ENCODE measurements at regions not wholly inside any gene's neighbourhood (a gene's known extent, or its start where the extent isn't known, plus 50 kb on each side); places are given as distances from the start of the nearest gene placed in this dataset.
"Not testable (repeated sequence)": the region's sequence is repeated elsewhere in the genome, so short reads cannot be mapped to it uniquely, and the experiment has no call there.

DNA sequence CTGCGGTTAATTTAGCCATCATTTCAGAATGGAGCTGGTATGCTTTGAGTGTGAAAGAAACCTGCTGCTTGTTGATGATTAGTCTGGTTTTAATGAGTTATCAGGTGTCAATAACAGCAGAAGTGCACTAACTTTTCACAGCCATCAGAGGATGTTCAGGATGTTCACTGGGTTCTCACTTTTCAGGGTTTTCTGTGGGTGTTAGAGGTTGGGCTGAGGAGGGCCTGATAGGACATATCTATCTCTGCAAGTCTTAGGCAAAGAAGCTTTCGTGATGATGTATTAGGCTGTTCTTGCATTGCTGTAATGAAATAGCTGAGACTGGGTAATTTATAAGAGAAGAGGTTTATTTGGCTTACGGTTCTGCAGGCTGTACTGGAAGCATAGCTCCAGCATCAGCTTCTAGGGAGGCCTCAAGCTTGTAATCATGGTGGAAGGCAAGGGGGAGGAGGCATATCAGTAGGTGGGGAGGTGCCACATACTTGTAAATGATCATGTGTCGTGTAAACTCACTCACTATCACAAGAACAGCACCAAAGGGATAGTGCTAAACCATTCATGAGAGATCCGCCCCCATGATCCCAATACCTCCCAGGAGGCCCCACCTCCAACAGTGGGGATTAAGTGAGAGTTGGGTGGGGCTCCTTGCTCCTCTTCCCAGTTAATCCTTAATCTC, 376.2 kb downstream of the NPIPA7 start:
- H3K27ac ChIP-seq; H3K27me3 ChIP-seq (replicated peaks; ENCODE audit: insufficient read depth); H2AFZ ChIP-seq; H3K4me2 ChIP-seq (ENCODE audit: unreplicated experiment); H3K79me2 ChIP-seq (ENCODE audit: insufficient read depth); H4K20me1 ChIP-seq (ENCODE audit: insufficient read depth); H3K9me2 ChIP-seq (ENCODE audit: insufficient read depth); H3K4me1 ChIP-seq (ENCODE audit: insufficient read depth); DNase-seq; H3K9me3 ChIP-seq (ENCODE audit: low read depth); H3F3A ChIP-seq (ENCODE audit: insufficient read depth); H3K36me3 ChIP-seq (ENCODE audit: low read depth); H3K4me3 ChIP-seq; H3K9ac ChIP-seq; in situ Hi-C loops (cut with MboI): not testable (repeated sequence)
- WGBS, 2 experiments (ENCODE audit: low coverage in 1 of 2, low lambda C conversion rate in 2 of 2, missing lambda C conversion rate in 2 of 2) = 9 to 25% methylated on average over 1 of the region's 5 CpGs

DNA sequence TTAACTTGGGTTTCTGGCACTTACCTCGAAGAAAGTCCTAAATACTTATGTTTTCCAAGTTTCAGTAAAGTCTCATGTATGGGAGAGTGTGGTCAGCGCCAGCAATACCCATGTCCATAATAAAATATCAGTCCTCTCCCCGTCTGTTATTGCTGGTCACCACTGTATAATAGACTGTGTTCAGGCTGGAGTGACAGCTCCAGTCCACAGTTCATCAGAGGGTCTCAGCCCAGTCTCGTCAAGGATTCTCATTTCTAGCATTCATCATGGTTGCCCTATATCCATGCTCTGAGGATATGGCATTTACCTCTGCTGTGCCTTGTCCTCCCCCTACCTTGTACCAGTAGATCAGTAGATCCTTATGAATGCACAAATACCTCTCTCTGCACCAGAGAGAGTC, 384.5 kb downstream of the NPIPA7 start:
- Histone ChIP-seq H3K9me3 (ENCODE audit: low read depth) (no peaks in the 10 kb centered on the region), H4K20me1 (ENCODE audit: insufficient read depth) (no peaks in the 10 kb centered on the region), H3K36me3 (ENCODE audit: low read depth) (no peaks in the 10 kb centered on the region), H3K27me3 (replicated peaks; ENCODE audit: insufficient read depth) (no peaks in the 10 kb centered on the region), H3K9ac (no peak overlapping the region), H3K9me2 (ENCODE audit: insufficient read depth) (no peaks in the 10 kb centered on the region), H3F3A (ENCODE audit: insufficient read depth) (no peaks in the 10 kb centered on the region), H2AFZ (no peak overlapping the region), H3K79me2 (ENCODE audit: insufficient read depth) (no peaks in the 10 kb centered on the region), H3K4me3 (no peak overlapping the region), H3K27ac (no peak overlapping the region), H3K4me1 (ENCODE audit: insufficient read depth) (no peaks in the 10 kb centered on the region), H3K4me2 (ENCODE audit: unreplicated experiment) (no peak overlapping the region)
- no peak for DNase-seq
- TF ChIP-seq EZH2 (IDR thresholded peaks at IDR 0.05; ENCODE audit: insufficient read depth, poor library complexity, severe bottlenecking) (no peak), EZH2phosphoT487 (IDR thresholded peaks at IDR 0.05; ENCODE audit: insufficient read depth, low read depth) (no peak)
- in situ Hi-C loops (cut with MboI) = no loop called here
- WGBS, 2 experiments (ENCODE audit: low coverage in 1 of 2, low lambda C conversion rate in 2 of 2, missing lambda C conversion rate in 2 of 2) = 15 to 23% methylated on average over 4 of the region's 4 CpGs

DNA sequence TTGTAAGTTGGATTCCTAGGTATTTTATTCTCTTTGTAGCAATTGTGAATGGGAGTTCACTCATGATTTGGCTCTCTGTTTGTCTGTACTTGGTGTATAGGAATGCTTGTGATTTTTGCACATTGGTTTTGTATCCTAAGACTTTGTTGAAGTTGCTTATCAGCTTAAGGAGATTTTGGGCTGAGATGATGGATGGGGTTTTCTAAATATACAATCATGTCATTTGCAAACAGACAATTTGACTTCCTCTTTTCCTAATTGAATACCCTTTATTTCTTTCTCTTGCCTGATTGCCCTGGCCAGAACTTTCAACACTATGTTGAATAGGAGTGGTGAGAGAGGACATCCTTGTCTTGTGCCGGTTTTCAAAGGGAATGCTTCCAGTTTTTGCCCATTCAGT, 391.8 kb downstream of the NPIPA7 start:
- H3K36me3 ChIP-seq (ENCODE audit: low read depth); H3K4me3 ChIP-seq; H2AFZ ChIP-seq; H3K9me3 ChIP-seq (ENCODE audit: low read depth); H3K79me2 ChIP-seq (ENCODE audit: insufficient read depth); H3K4me1 ChIP-seq (ENCODE audit: insufficient read depth); DNase-seq; H3K9me2 ChIP-seq (ENCODE audit: insufficient read depth); H3K9ac ChIP-seq; H3K27ac ChIP-seq; H3K4me2 ChIP-seq (ENCODE audit: unreplicated experiment); H3K27me3 ChIP-seq (replicated peaks; ENCODE audit: insufficient read depth); in situ Hi-C loops (cut with MboI); H4K20me1 ChIP-seq (ENCODE audit: insufficient read depth); H3F3A ChIP-seq (ENCODE audit: insufficient read depth): not testable (repeated sequence)
- WGBS, 2 experiments (ENCODE audit: low coverage in 1 of 2, low lambda C conversion rate in 2 of 2, missing lambda C conversion rate in 2 of 2) = 20 to 26% methylated on average over 1 of the region's 1 CpG

DNA sequence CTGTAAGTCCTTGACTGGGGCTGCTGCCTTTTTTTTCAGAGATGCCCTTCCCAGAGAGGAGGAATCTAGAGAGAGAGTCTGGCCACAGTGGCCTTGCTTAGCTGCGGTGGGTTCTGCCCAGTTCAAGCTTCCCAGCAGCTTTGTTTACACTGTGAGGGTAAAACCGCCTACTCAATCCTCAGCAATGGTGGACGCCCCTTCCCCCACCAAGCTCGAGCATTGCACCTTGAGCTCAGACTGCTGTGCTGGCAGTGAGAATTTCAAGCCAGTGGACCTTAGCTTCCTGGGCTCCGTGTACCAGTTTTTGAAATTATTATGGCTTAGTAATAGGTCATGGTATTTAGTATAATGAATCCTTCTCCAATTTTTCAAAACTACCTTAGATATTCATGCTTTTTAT, 395.4 kb downstream of the NPIPA7 start:
- in situ Hi-C loops (cut with MboI) = no loop called here
- Histone ChIP-seq H3K27me3 (replicated peaks; ENCODE audit: insufficient read depth) (no peaks in the 10 kb centered on the region), H3K27ac (no peak overlapping the region), H2AFZ (no peak overlapping the region), H3K4me1 (ENCODE audit: insufficient read depth) (no peaks in the 10 kb centered on the region), H4K20me1 (ENCODE audit: insufficient read depth) (no peaks in the 10 kb centered on the region), H3K36me3 (ENCODE audit: low read depth) (no peaks in the 10 kb centered on the region), H3K9me3 (ENCODE audit: low read depth) (no peaks in the 10 kb centered on the region), H3K79me2 (ENCODE audit: insufficient read depth) (no peaks in the 10 kb centered on the region), H3K9ac (no peak overlapping the region), H3K9me2 (ENCODE audit: insufficient read depth) (no peaks in the 10 kb centered on the region), H3K4me2 (ENCODE audit: unreplicated experiment) (no peak overlapping the region), H3K4me3 (no peak overlapping the region), H3F3A (ENCODE audit: insufficient read depth) (no peaks in the 10 kb centered on the region)
- TF ChIP-seq EZH2phosphoT487 (IDR thresholded peaks at IDR 0.05; ENCODE audit: insufficient read depth, low read depth) (no peak), EZH2 (IDR thresholded peaks at IDR 0.05; ENCODE audit: insufficient read depth, poor library complexity, severe bottlenecking) (no peak)
- no peak for DNase-seq
- WGBS, 2 experiments (ENCODE audit: low coverage in 1 of 2, low lambda C conversion rate in 2 of 2, missing lambda C conversion rate in 2 of 2) = 22 to 28% methylated on average over 5 of the region's 5 CpGs

DNA sequence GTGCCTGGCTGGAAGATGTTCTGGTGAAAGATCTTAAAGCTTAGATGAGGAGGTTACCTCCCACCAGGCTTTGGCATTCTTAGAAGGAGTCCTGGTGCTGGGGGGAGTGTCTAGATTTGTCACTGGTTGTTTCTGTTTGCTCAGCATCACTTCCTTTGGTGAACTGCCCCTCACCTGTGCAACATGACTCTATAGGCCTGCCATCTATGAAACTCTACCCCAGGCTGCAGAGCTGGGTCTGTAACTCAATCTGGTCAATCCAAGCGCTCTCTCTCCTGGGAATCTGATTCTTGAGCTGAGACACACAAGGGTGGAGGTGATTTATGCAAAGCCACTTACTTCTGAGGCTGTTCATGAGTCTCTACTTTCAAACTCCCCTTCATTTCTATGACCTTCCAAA, 399.4 kb downstream of the NPIPA7 start:
- Histone ChIP-seq H3K4me2 (ENCODE audit: unreplicated experiment) (no peak overlapping the region), H3K27ac (no peak overlapping the region), H3K36me3 (ENCODE audit: low read depth) (no peaks in the 10 kb centered on the region), H3K9ac (no peak overlapping the region), H3K4me3 (no peak overlapping the region), H3K9me3 (ENCODE audit: low read depth) (no peaks in the 10 kb centered on the region), H3K9me2 (ENCODE audit: insufficient read depth) (no peaks in the 10 kb centered on the region), H3F3A (ENCODE audit: insufficient read depth) (no peaks in the 10 kb centered on the region), H4K20me1 (ENCODE audit: insufficient read depth) (no peaks in the 10 kb centered on the region), H2AFZ (no peak overlapping the region), H3K4me1 (ENCODE audit: insufficient read depth) (no peaks in the 10 kb centered on the region), H3K27me3 (replicated peaks; ENCODE audit: insufficient read depth) (no peaks in the 10 kb centered on the region), H3K79me2 (ENCODE audit: insufficient read depth) (no peaks in the 10 kb centered on the region)
- DNase-seq = no peak
- TF ChIP-seq EZH2phosphoT487 (IDR thresholded peaks at IDR 0.05; ENCODE audit: insufficient read depth, low read depth) (no peak), EZH2 (IDR thresholded peaks at IDR 0.05; ENCODE audit: insufficient read depth, poor library complexity, severe bottlenecking) (no peak)
- in situ Hi-C loops (cut with MboI) = loop anchor here (25.0 kb wide), 1 partner anchor 216 kb away; no protein-coding TSS in a partner anchor
- 0 to 9% methylated on average over 1 of the region's 1 CpG for WGBS, 2 experiments (ENCODE audit: low coverage in 1 of 2, low lambda C conversion rate in 2 of 2, missing lambda C conversion rate in 2 of 2)
